AG04450 (cell line): ENCODE measurements at regions not wholly inside any gene's neighbourhood (a gene's known extent, or its start where the extent isn't known, plus 50 kb on each side); places are given as distances from the start of the nearest gene placed in this dataset.

ENCODE experiments used
- CTCF ChIA-PET: fragments of 300-600, 350-600 bp; formaldehyde crosslinking; extraction: SDS; loops from one replicate; lab custom pipeline; 2022; ENCODE audit warnings: antibody characterized with exemption, inconsistent platforms; lab: Charles Lee
- POLR2A ChIA-PET: fragments of 350-600 bp; formaldehyde crosslinking; extraction: SDS; loops from one replicate; lab custom pipeline; 2021; ENCODE audit warnings: antibody characterized with exemption, inconsistent platforms; lab: Yijun Ruan, JAX
- DNase-seq: peaks from one replicate; pipeline ENCODE4 v3.0.0-alpha.2; 2011; ENCODE audit warnings: low read depth, low spot score
- H3K27ac ChIP-seq: one replicate; pipeline ENCODE4 v1.5.1; 2012; ENCODE audit warnings: low read depth, low read length, control low read depth
- H3K27me3 ChIP-seq: one replicate; pipeline ENCODE4 v1.6.0; 2012; ENCODE audit warnings: low read length; ENCODE audit not compliant: control insufficient read depth, insufficient read depth
- H3K4me3 ChIP-seq: 2 replicates; pipeline ENCODE4 v1.5.1; 2011; ENCODE audit warnings: mild to moderate bottlenecking, low read depth, low read length, control low read depth
- H3K9me3 ChIP-seq: 2 replicates; pipeline ENCODE4 v1.5.1; 2012; ENCODE audit warnings: low read length; ENCODE audit not compliant: control insufficient read depth, insufficient read depth
- CTCF ChIP-seq: IDR thresholded peaks from 2 replicates; pipeline ENCODE4 v1.5.1; 2011; ENCODE audit warnings: low read depth, low read length, control low read depth, inconsistent platforms

DNA sequence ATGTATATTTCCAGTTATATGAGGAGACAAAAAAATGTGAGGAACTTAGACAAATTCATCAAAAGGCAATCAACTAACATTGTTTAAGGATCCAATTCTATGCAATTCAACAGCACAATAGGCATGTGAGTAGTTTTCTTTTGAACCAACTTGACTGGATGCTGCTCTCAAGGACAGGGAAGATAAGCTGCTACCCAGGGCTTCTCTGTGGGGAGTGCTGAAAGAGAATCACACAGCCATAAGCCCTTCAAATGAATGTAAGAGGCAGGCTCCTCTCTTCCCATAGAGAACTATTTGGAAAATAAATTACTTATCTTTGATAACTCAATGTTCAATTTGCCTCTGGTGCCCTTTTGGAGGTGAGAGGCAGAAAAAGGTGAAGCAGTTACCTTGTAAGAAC lies 1413.6 kb downstream of the PCDH7 start:
- no peak for DNase-seq
- no peak for TF ChIP-seq CTCF
- CTCF ChIA-PET, result no interaction called here

DNA sequence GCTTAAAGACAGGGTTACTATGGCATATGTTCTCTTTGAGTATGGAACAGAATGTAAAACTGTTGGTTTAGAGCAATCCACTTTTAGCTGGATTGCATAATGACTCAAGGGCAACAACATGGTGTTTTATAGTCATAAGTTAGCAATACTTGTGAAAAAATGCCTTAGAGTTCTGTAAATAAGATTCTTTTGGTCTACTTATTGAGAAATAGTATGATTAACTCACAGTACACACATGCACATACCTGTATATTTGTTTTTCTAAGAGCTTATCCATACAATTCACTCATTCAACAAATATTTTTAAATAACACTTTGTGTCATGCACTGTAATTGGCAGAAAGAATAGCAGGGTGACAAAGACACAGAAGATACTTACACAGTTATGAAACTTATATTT lies 1415.5 kb downstream of the PCDH7 start:
- Histone ChIP-seq H3K27me3 (no peaks in the 10 kb centered on the region), H3K4me3 (no peak overlapping the region), H3K27ac (no peak overlapping the region), H3K9me3 (no peaks in the 10 kb centered on the region)
- ChIA-PET CTCF (no interaction called here), POLR2A (no interaction called here)
- no peak for TF ChIP-seq CTCF
- no peak for DNase-seq

More for the DNA sequence above, 1413.6 kb downstream of the PCDH7 start:
- Histone ChIP-seq H3K27me3 (no peaks in the 10 kb centered on the region), H3K4me3 (no peak overlapping the region), H3K27ac (no peak overlapping the region), H3K9me3 (no peaks in the 10 kb centered on the region)
- POLR2A ChIA-PET, result no interaction called here

- no peaks in the 10 kb centered on the region for H3K9me3 ChIP-seq
- POLR2A ChIA-PET, result no interaction called here
- H3K27ac ChIP-seq, result no peak overlapping the region
- no peak for DNase-seq
- TF ChIP-seq CTCF, result no peak
- CTCF ChIA-PET, result no interaction called here
- no peaks in the 10 kb centered on the region for H3K27me3 ChIP-seq
- no peak overlapping the region for H3K4me3 ChIP-seq
Observed at GRCh38 chr4:32136081-32136787, 1416.1 kb downstream of the PCDH7 start.

- no peak overlapping the region for H3K27ac ChIP-seq
- no peak overlapping the region for H3K4me3 ChIP-seq
- peak; percentile 6 for DNase-seq
- TF ChIP-seq CTCF, result no peak
- ChIA-PET POLR2A (no interaction called here), CTCF (interaction anchor here (0.7 kb wide), 1 partner anchor 1427 kb away, joined by 3 read pairs; no protein-coding TSS in a partner anchor)
- no peaks in the 10 kb centered on the region for H3K27me3 ChIP-seq
- no peaks in the 10 kb centered on the region for H3K9me3 ChIP-seq
Observed at GRCh38 chr4:32140636-32141035, 1420.5 kb downstream of the PCDH7 start.

- CTCF ChIA-PET, result no interaction called here
- DNase-seq, result no peak
- TF ChIP-seq CTCF, result no peak
- Histone ChIP-seq H3K27me3 (no peaks in the 10 kb centered on the region), H3K4me3 (no peak overlapping the region), H3K27ac (no peak overlapping the region), H3K9me3 (no peaks in the 10 kb centered on the region)
- POLR2A ChIA-PET, result no interaction called here
Observed at GRCh38 chr4:32142075-32142474, 1421.9 kb downstream of the PCDH7 start.
